IMR-90 (cell line): ENCODE measurements at regions not wholly inside any gene's neighbourhood (a gene's known extent, or its start where the extent isn't known, plus 50 kb on each side); places are given as distances from the start of the nearest gene placed in this dataset. TPM values are rescaled to one million over a fixed set of nuclear protein-coding genes. Genes with fewer than 3 reads are reported as not detected.

Experiments used
- microRNA-seq, 2 experiments: library from miRNA; stranded (forward) in 1 of 2; unstranded in 1 of 2; fragments of 10-50 nt in 1 of 2; fragments of <30 nt in 1 of 2; gene quantifications in 1 of 2; microRNA quantifications in 1 of 2; one replicate each; pipeline versions ENCODE3 to v1.1.0; 2013 to 2020; ENCODE audit not compliant: insufficient read depth in 1 of 2, insufficient read length in 1 of 2, unreplicated experiment in 1 of 2
- small RNA-seq, 5 experiments: library from RNA; depleted of rRNA; stranded (forward); fragments of <200 nt; gene quantifications; one replicate each; pipeline ENCODE3, GENCODE V24; 2012

Small RNAs in the stretch of these regions (microRNA-seq; reads per million reads assigned to microRNA genes)
- 0 reads per million in 2 experiments for gene MIR7158 (ENCODE audit: insufficient read depth in 1 of 2, insufficient read length in 1 of 2, unreplicated experiment in 1 of 2)
- gene MIR7515 (ENCODE audit: unreplicated experiment) = not detected

Small RNAs in the stretch of these regions (small RNA-seq; reads per million reads assigned to genes)
- 0 reads per million in 5 experiments for gene MIR7158
